Smooth muscle cell (in vitro differentiated cells): ENCODE measurements at regions not wholly inside any gene's neighbourhood (a gene's known extent, or its start where the extent isn't known, plus 50 kb on each side); places are given as distances from the start of the nearest gene placed in this dataset.

Experiments
- DNase-seq: peaks from one replicate; lab custom pipeline; 2025; ENCODE audit not compliant: unreplicated experiment; lab: John Stamatoyannopoulos, UW
- H2AFZ ChIP-seq: fragments of 200-600 bp; sonication (generic); 2 replicates; pipeline ENCODE4 v1.6.0; 2016; ENCODE audit warnings: antibody characterized with exemption, low read depth, mild to moderate bottlenecking
- H3F3A ChIP-seq: fragments of 200-600 bp; sonication (generic); 2 replicates; pipeline ENCODE4 v1.6.0; 2017; ENCODE audit warnings: antibody characterized with exemption, low read depth
- H3K27ac ChIP-seq: fragments of 200-600 bp; sonication (generic); 2 replicates; pipeline ENCODE4 v1.5.1; 2016; ENCODE audit warnings: low read depth, mild to moderate bottlenecking
- H3K27me3 ChIP-seq: fragments of 200-600 bp; sonication (generic); 2 replicates; pipeline ENCODE4 v1.6.1; 2016; ENCODE audit warnings: low read depth, mild to moderate bottlenecking
- H3K36me3 ChIP-seq: fragments of 200-600 bp; sonication (generic); 2 replicates; pipeline ENCODE4 v1.5.1; 2016; ENCODE audit warnings: low read depth
- H3K4me1 ChIP-seq: fragments of 200-600 bp; sonication (generic); 2 replicates; pipeline ENCODE4 v1.5.1; 2016; ENCODE audit warnings: low read depth
- H3K4me2 ChIP-seq: fragments of 200-600 bp; sonication (generic); 2 replicates; pipeline ENCODE4 v1.6.0; 2016; ENCODE audit warnings: mild to moderate bottlenecking
- H3K4me3 ChIP-seq: fragments of 200-600 bp; sonication (generic); 2 replicates; pipeline ENCODE4 v1.5.1; 2016; ENCODE audit warnings: mild to moderate bottlenecking
- H3K79me2 ChIP-seq: fragments of 200-600 bp; sonication (generic); 2 replicates; pipeline ENCODE4 v1.6.0; 2016; ENCODE audit warnings: low read depth, mild to moderate bottlenecking
- H3K9ac ChIP-seq: fragments of 200-600 bp; sonication (generic); 2 replicates; pipeline ENCODE4 v1.6.0; 2016; ENCODE audit warnings: low read depth
- H3K9me3 ChIP-seq: fragments of 200-600 bp; sonication (generic); replicated peaks from 2 replicates; pipeline ENCODE4 v1.5.1; 2016; ENCODE audit warnings: low read depth
- H4K20me1 ChIP-seq: fragments of 200-600 bp; sonication (generic); 2 replicates; pipeline ENCODE4 v1.6.0; 2016; ENCODE audit warnings: low read depth
- WGBS: methylation state at CpG from one replicate; pipeline ENCODE4 v1.1.7; 2016; ENCODE audit warnings: low lambda C conversion rate; 5-methylcytosine and 5-hydroxymethylcytosine counted together
- TF ChIP-seq, protein P1 (sequence below): fragments of 200-600 bp; sonication (generic); IDR thresholded peaks from 2 replicates; pipeline ENCODE4 v1.5.1; 2017; ENCODE audit warnings: borderline replicate concordance, mild to moderate bottlenecking, antibody characterized with exemption; ENCODE audit not compliant: insufficient read depth, poor library complexity, severe bottlenecking

DNA sequence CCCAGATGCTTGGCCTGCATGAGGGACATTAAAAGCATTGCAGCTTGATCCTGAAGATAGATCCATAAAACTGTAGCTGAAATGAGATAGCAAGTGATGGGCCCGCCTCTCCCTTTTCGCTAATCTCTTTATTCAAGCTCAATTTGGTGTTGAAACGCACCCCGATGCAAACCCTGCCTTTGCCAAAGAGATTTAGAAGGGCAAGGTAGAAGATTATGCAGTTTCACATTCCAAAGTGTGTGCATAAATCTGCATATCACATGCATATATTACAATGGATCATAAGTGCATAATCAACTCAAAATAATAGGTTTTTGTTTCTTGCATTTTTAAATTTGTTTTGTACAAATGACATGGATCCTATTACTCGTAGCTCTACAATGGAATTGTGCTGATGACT, 80.1 kb upstream of the SHANK2 start:
- no peaks in the 10 kb centered on the region for H3F3A ChIP-seq
- no peaks in the 10 kb centered on the region for H3K9me3 ChIP-seq
- no peak overlapping the region for H3K27ac ChIP-seq
- WGBS: 91% methylated on average over 5 of the region's 5 CpGs
- H3K36me3 ChIP-seq: no peaks in the 10 kb centered on the region
- no peaks in the 10 kb centered on the region for H3K79me2 ChIP-seq
- H3K4me3 ChIP-seq: no peak overlapping the region
- no peak overlapping the region for H2AFZ ChIP-seq
- H3K27me3 ChIP-seq: no peaks in the 10 kb centered on the region
- H4K20me1 ChIP-seq: no peaks in the 10 kb centered on the region
- DNase-seq: no peak
- H3K4me2 ChIP-seq: no peak overlapping the region
- no peaks in the 10 kb centered on the region for H3K4me1 ChIP-seq
- TF ChIP-seq, protein P1, sequence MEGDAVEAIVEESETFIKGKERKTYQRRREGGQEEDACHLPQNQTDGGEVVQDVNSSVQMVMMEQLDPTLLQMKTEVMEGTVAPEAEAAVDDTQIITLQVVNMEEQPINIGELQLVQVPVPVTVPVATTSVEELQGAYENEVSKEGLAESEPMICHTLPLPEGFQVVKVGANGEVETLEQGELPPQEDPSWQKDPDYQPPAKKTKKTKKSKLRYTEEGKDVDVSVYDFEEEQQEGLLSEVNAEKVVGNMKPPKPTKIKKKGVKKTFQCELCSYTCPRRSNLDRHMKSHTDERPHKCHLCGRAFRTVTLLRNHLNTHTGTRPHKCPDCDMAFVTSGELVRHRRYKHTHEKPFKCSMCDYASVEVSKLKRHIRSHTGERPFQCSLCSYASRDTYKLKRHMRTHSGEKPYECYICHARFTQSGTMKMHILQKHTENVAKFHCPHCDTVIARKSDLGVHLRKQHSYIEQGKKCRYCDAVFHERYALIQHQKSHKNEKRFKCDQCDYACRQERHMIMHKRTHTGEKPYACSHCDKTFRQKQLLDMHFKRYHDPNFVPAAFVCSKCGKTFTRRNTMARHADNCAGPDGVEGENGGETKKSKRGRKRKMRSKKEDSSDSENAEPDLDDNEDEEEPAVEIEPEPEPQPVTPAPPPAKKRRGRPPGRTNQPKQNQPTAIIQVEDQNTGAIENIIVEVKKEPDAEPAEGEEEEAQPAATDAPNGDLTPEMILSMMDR: no peak
- H3K9ac ChIP-seq: no peak overlapping the region

DNA sequence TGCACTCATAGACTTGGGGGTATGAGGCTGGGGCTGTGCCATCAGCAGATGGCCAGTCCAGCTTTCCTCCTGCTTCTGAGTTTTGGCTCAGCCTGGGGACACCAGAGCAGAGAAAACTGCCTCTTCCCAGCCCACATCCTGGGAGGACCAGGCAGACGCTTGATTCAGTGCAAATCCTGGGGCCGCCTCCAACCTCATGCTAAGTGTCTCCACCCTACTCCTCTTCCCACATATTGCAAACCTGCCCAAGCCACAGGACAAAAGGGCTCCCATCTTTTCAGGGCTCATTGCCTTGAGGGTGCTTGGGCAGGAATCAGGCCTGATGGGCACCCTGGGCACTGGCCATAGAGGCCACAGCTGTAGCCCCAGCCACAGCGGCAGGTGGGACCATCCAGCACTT, 79.7 kb upstream of the SHANK2 start:
- Histone ChIP-seq H3K4me1 (no peaks in the 10 kb centered on the region), H3K36me3 (no peaks in the 10 kb centered on the region), H3F3A (no peaks in the 10 kb centered on the region), H2AFZ (no peak overlapping the region), H4K20me1 (no peaks in the 10 kb centered on the region), H3K4me2 (no peak overlapping the region), H3K9ac (no peak overlapping the region), H3K27ac (no peak overlapping the region), H3K4me3 (no peak overlapping the region), H3K27me3 (no peaks in the 10 kb centered on the region), H3K9me3 (no peaks in the 10 kb centered on the region), H3K79me2 (no peaks in the 10 kb centered on the region)
- TF ChIP-seq, protein P1: no peak
- DNase-seq: no peak
- 96% methylated on average over 3 of the region's 3 CpGs for WGBS

DNA sequence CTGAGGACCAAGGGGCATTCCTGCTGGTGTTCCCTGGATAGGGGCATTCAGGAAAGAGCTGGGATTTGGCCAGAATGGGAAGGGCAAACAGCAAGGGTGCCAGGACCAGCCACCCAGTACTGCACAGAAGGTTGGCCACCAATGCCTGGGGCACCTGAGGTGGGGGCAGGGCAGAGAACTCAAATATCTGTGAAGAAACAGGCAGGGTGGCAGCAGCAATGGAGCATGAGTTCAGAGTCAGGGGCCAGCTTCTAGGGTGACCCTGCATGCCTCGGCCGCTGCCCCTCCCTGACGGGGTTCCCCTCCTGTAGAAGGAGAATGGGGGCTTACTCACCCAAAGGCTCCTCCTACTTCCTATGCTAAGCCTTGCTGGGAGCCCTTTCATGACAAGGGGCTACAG, 79.3 kb upstream of the SHANK2 start:
- DNase-seq: no peak
- Histone ChIP-seq H3K9ac (no peak overlapping the region), H3K27ac (no peak overlapping the region), H4K20me1 (no peaks in the 10 kb centered on the region), H3K4me2 (no peak overlapping the region), H3K4me1 (no peaks in the 10 kb centered on the region), H3K36me3 (no peaks in the 10 kb centered on the region), H2AFZ (no peak overlapping the region), H3K79me2 (no peaks in the 10 kb centered on the region), H3K27me3 (no peaks in the 10 kb centered on the region), H3K9me3 (no peaks in the 10 kb centered on the region), H3F3A (no peaks in the 10 kb centered on the region), H3K4me3 (no peak overlapping the region)
- WGBS: 89% methylated on average over 3 of the region's 3 CpGs
- TF ChIP-seq, protein P1: no peak

DNA sequence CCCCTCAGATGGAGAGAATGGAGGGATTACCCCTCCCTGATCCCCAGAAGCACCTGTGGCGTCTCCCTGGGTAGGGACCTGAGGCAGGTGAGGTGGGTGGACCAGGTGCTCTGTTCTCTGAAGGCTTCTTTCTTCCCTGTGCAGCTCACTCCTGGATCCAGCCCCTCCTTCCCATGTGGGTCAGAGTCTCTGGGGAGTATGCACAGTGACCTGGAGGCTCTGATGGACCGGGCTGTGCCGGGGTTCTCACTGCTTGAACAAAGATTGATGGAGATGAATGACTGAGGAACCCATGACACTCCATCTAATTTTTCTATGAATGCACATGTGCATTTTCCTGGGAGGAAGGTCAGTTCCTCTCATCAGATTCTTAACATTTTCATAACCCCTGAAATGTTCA, 78.6 kb upstream of the SHANK2 start:
- H3K9me3 ChIP-seq: no peaks in the 10 kb centered on the region
- no peak overlapping the region for H2AFZ ChIP-seq
- no peaks in the 10 kb centered on the region for H3K27me3 ChIP-seq
- no peak for DNase-seq
- H3K36me3 ChIP-seq: no peaks in the 10 kb centered on the region
- no peaks in the 10 kb centered on the region for H3K4me1 ChIP-seq
- no peaks in the 10 kb centered on the region for H3F3A ChIP-seq
- no peaks in the 10 kb centered on the region for H3K79me2 ChIP-seq
- 96% methylated on average over 3 of the region's 3 CpGs for WGBS
- no peaks in the 10 kb centered on the region for H4K20me1 ChIP-seq
- no peak overlapping the region for H3K4me2 ChIP-seq
- H3K27ac ChIP-seq: no peak overlapping the region
- no peak overlapping the region for H3K9ac ChIP-seq
- TF ChIP-seq, protein P1: no peak
- no peak overlapping the region for H3K4me3 ChIP-seq
